Stimulated activated CD4-positive, alpha-beta T cell treated with anti-CD3 and anti-CD28 coated beads, Interleukin-12 subunit alpha, Interleukin-12 subunit beta, amount 100 ng/mL, for 48 hours (primary cell): ENCODE measurements at regions not wholly inside any gene's neighbourhood (a gene's known extent, or its start where the extent isn't known, plus 50 kb on each side); places are given as distances from the start of the nearest gene placed in this dataset.

Experiments used
- DNase-seq, 3 donors: peaks; one replicate each; pipeline ENCODE4 v3.0.0-alpha.2; 2020; ENCODE audit warnings: low read depth in 2 of 3, low spot score in 1 of 3

GRCh38 chr6:131382631-131383030, 190.4 kb upstream of the ARG1 start:
- DNase-seq, result no peak

DNA sequence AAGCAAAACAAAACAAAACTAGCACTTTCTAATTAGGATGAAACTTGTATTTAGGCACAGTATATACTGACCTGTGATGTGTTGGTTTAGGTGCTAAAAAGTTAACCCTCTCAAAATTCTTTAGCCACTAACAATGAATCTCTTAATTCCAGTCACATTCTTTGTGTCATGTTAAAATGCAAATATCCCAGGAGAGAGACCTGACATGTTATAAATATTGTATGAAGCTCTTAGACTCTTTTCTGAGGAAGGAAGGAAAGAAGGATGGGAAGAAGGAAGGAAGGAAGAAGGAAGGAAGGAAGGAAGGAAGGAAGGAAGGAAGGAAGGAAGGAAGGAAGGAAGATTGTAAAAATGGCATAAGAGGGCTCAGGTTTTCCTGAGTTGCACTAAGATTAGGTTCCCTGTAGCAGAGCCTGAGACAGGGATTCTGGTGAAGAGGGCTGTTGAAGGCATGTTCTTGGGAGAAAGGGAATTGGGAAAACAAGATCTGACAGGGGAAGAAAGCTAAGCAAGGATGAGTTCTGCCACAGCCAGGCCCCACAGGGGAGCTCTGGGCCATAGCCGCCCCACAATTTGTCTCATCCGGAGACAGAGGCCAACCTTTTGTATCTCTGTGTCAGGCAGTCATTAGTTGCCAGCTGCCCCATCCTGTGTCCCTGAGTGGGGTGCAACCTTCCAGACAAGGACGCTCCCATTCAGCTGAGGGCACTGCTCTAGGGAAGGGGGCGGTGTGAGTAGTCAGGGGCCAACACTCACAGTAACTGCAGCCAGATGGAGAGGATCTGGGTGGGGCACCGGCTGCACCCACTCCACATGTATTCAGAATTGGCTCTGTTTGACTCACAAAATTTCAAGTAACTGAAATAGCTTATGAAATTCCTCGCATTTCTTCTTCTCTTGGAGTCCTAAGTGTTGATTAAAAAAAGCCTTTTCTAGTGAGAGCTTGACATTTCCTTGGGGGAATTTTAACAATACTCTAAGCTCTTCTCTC, 189.3 kb upstream of the ARG1 start:
- DNase-seq, result no peak

- DNase-seq, result no peak
Measured at GRCh38 chr6:131387562-131388447, 185.2 kb upstream of the ARG1 start.

DNA sequence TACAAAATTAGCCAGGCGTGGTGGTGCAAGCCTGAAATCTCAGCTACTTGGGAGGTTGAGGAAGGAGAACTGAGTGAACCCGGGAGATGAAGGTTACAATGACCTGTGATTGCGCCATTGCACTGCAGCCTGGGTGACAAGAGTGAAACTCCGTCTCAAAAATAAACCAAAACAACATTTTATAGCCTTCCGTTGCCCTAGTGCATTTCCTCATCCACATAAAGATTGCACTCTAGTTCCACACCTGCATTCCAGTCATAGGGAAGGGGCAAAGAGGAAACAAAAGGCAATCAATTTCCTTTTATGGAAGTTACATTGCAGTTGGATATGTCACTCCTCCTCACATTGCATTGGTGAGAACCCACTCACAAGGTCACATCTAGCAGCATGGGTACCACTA, 182.7 kb upstream of the ARG1 start:
- DNase-seq, result no peak

GRCh38 chr6:131391116-131391515, 181.9 kb upstream of the ARG1 start:
- DNase-seq, result no peak

DNA sequence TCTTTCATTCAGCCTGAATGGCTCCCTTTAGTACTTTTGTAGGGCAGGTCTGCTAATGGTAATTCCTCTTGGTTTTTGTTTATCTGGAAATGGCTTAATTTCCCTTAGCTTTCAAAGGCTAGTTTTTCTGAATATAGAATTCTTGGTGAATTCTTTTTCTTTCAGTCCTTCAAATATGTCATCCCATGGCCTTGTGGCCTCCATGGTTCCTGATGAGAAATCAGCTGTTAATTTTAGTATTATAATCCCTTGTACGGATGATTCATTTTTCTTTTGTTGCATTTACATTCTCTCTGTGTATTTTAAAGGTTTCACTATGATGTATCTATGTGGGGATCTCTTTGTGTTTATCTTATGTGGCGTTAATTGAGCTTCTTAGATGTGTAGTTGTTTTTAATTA, 179.6 kb upstream of the ARG1 start:
- no peak for DNase-seq

- no peak for DNase-seq
Measured at GRCh38 chr6:131394768-131395432, 178.1 kb upstream of the ARG1 start.

DNA sequence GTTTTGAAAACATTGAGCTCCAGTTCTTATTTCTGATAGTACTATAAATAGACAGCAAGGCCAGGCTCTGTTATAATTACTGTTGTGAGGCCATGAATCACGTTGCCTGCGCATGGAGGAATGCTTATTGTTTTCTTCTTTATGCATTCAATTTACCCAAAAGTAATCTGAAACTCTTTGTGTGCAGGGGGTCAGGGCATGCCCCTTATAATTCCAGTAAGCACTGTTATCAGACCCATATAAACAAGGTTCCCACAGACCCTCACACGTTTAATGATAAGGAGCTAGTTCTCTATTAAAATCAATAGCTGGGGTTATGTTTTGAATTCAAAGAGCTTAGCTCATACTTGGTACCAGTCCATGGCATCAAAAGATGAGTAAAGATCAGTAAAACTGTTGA, 174.8 kb upstream of the ARG1 start:
- DNase-seq, result no peak

GRCh38 chr6:131399433-131399832, 173.6 kb upstream of the ARG1 start:
- no peak for DNase-seq

DNA sequence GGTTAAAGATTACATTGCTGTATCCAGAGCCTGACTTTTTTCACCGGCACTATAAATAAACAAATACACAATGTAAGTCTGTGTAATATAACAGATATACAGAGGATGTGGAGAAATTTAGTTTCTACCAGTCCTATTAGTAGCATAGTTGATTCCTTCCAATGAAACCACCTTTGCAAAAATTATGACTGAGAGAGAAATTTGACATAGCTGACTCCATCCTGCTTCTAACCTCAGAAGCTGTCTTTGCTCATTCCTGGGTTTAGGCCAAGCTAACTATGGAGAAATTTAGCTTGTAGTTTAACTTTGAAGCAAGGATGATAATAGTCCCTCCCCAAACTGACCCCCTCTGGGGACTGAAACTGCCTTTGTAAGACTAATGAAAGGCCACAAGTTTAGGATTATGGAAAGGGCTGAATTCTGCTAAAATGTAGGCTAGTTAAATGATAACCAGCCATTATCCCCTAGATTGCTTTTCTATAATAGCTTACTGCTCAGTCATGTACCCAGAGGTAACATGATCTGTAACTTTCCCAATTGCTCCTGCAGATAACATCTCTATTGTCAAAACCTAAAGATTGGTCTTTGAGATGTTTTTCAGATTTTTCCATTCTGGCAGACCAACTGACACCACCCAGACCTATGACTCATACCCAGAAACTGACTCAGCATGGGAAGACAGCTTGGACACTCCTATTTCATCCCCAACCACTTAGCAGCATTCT, 172.8 kb upstream of the ARG1 start:
- no peak for DNase-seq

DNA sequence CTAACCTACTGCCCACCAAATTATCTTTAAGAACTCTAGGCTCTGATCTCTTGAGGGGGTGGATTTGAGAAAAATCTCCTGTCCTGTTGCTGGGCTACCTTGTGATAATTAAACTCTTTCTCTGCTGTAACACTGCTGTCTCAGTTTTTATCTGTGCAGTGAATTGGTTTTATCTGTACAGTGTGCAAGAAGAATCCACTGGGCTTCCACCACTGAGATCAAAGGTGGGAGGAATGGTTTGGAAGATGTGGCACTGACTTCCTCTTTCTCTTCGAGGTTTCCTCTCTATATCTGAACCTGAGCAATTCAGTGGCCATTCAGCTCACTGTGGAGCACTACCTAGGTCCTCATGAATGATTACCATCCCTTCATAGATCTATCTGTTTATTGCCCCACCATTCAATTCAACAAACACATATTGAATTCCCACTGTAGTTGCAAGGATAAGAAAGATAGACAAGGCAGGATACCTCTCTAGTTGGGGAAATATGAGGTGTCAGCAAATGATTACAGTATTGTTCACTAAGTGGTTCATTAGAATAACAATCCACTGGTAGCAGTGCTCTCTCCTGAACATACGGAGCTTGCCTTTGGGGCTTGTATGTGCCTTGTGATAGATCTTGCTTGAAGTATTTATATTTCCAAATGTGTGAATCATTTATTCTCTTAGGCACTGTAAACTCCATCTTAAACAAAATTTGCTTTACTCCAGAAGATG, 172.1 kb upstream of the ARG1 start:
- no peak for DNase-seq

GRCh38 chr6:131408811-131409210, 164.2 kb upstream of the ARG1 start:
- DNase-seq, result no peak

DNA sequence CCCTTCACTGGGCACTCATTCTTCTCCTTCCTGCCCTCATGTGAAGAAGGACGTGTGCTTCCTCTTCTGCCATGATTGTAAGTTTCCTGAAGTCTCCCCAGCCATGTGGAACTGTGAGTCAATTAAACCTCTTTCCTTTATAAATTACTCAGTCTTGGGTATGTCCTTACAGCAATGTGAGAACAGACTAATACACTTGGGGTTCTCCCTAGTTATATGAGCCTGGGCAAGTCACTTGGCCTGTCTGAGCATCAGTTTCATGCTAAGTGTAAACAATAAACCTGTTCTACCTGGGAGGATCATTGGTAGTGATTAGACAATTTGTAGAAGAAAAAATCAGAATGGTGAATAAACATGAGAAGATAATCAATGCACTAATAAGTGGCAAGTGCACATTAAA, 162.2 kb upstream of the ARG1 start:
- no peak for DNase-seq

- DNase-seq, result no peak
Measured at GRCh38 chr6:131412960-131413830, 159.8 kb upstream of the ARG1 start.

GRCh38 chr6:131413831-131414191, 159.2 kb upstream of the ARG1 start:
- no peak for DNase-seq

DNA sequence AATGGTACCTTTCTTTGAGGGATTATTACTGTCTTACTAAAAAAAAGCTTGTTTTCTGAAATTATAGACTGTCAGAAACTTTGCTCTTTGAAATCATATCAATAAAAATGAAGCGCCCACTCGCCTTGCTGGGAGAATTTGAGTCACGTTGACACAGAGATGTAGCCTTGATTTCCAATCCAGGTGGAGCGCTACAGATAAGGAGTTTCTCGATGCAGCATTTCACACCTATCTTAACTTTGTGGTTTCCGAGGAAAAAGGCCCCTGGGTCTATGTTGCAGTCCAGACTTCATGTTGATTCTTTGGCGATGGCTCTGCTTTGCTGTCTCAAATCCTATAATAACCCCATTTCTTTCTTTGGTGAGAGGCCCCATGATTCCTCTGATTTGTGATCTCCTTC, 158.1 kb upstream of the ARG1 start:
- no peak for DNase-seq

- DNase-seq, result no peak
Measured at GRCh38 chr6:131418441-131418840, 154.6 kb upstream of the ARG1 start.

- DNase-seq, result no peak
Measured at GRCh38 chr6:131419702-131420101, 153.3 kb upstream of the ARG1 start.

- no peak for DNase-seq
Measured at GRCh38 chr6:131424016-131424415, 149.0 kb upstream of the ARG1 start.
